Caki2 (cell line): ENCODE measurements at regions not wholly inside any gene's neighbourhood (a gene's known extent, or its start where the extent isn't known, plus 50 kb on each side); places are given as distances from the start of the nearest gene placed in this dataset.

ENCODE experiments used
- DNase-seq: peaks from one replicate; pipeline ENCODE4 v3.0.0-alpha.2; 2015; ENCODE audit warnings: low read depth
- in situ Hi-C: cut with HindIII; loops from 2 replicates; pipeline ENCODE4 v1.10.0; 2016; ENCODE audit warnings: low sequenced_read_pairs, low pct_unique_long_range_greater_than_20kb, mixed read lengths

DNA sequence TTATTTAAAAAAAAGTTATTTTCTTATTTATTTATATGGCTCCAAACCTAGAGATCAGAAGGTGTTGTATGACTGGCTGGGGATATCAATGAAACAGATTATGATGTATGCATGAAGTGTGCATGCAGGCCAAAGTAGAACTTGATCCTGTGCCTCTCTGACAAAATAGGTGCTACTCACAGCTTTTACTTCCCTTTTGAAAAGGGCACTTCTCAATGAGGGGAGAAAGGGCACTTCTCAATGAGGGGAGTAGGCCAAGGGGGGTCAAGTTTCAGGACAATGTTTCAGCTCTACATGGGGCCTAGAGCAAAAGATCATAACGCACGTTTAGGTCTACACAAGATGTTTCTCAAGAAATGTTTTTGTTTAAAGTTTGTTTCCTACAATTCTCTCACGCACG is 397.5 kb downstream of the ETS1 start:
- in situ Hi-C loops = no loop called here
- no peak for DNase-seq

DNA sequence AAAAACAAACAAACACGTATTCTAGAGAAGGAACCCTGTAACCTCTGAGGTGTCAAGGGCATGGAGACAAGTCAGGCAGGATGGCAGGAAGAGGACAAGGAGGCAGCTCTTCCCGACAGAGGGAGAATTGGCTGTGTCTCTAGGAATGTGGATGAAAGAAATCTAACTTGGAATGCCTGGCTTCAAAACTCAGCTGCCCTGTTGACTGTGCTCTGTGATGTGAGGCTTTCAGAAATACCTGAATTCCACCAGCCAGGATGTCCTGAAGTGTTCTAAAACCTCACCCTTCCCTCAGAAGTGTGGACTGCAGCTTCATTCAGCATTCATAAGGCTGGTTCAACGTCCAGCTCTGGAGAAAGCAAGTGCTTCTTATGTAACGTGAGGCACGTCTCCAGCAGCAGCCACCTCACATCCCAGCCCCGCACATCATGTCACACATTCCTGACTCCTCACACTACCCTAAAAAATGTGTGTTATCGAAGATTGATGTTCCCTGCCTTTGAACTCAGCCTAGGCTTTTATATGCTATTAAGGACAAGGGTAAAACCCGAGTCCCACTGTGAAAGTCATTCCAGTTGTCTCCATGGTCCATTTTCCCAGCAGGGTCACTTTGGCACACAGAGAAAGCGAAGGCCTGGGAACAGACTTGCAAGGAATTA is 398.9 kb downstream of the ETS1 start:
- DNase-seq = no peak
- in situ Hi-C loops = no loop called here

DNA sequence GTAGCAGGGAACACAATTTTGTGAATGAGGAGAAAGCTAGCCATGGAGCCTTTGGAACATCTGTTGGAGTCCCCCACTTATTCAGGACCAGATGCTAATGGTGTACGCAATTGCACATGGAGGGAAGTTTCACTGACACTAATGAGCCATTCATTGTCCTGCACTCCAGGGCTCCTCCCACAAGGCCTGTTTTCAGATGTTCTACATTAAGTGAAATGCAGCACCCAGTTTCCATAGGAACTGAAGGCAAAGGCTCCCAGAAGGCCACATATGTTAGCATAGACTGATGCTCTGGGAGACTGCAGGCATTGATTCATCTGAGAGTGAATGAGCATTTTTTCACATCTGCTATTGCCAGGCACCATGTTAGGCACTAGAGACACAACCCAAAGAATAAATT is 399.5 kb downstream of the ETS1 start:
- DNase-seq = no peak
- in situ Hi-C loops = no loop called here

DNA sequence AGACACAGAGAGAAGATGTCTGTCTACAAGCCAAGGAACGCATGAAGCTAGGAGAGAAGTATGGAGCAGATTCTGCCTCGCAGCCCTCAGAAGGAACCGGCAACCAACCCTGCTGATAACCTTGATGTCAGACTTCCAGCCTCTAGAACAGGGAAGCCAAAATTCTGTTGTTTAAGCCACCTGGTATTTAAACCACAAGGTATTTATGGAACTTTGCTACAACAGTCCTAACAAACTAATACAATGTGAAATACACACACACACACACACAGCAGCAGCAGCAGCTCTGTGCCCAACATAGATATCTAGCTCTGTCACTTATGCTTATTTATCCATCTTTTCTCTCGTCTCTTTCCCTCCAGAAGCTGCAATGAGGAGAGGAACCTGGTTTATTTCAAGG is 400.0 kb downstream of the ETS1 start:
- DNase-seq = no peak
- in situ Hi-C loops = no loop called here

DNA sequence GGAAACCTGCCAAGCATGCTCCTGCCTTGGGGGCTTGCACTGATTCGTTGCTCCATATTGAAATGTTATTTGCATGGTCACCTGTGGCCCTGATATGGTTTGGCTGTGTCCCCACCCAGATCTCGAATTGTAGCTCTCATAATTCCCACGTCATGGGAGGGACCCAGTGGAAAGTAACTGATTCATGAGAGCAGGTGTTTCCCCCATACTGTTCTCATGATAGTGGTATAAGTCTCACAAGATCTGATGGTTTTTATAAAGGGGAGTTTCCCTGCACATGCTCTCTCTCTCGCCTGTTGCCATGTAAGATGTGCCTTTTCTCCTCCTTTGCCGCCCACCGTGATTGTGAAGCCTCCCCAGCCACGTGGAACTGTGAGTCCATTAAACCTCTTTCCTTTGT is 402.4 kb downstream of the ETS1 start:
- in situ Hi-C loops = no loop called here
- no peak for DNase-seq

DNA sequence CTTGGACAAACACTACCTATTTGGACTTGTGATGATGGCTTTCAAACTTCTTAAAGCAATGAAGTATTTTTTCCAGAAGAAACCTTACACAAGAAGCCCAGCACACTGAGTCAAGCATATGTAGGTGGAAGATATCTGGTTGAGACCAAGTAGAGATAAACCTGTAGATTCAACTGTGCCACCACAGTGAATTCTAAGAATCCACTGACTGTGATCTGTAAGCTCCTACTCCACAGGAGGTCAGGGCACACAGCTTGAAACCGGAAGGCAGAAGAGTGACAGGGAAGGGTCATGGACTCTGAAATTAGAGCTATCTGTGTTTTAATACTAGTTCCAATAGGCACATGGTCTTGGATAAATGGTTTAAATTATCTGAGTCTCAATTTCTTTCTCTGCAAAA is 404.5 kb downstream of the ETS1 start:
- DNase-seq = no peak
- in situ Hi-C loops = no loop called here

DNA sequence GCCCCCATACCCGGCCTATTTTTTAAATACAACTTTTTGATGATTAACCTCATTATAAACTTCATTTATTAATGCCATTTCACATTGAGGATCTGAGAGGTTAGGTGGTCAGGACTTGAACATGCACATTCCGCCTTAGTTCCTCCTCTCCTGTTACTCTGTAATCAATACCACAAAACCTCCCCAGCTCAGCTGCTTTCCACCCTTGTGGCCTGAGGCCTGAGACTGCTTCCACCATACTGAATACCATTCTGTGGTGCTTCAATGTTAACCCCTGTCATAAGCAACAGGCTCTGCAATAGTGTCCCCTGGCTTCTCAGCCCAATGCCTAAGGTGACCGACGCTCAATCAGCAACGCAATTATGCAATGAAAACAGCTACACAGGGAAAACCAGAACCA is 405.4 kb downstream of the ETS1 start:
- in situ Hi-C loops = no loop called here
- no peak for DNase-seq

DNA sequence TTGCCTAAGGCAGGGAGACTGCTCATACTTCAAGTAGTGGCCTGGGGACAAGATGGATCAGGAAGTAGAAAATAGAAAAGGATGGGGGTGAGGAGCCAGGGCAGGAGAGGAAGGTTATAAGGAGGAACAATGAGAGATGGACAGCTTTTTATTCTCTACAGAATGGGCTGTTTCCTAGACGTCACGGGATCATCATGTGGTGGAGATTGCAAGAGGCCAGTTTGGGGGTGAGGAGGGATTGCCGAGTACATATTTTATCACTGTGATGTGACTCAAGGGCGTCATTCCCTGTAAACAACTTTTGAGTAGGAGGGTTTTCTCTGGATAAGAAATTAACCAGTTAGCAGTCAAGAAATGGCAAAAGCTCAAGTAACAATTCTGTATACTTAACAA is 406.3 kb downstream of the ETS1 start:
- in situ Hi-C loops = no loop called here
- no peak for DNase-seq

DNA sequence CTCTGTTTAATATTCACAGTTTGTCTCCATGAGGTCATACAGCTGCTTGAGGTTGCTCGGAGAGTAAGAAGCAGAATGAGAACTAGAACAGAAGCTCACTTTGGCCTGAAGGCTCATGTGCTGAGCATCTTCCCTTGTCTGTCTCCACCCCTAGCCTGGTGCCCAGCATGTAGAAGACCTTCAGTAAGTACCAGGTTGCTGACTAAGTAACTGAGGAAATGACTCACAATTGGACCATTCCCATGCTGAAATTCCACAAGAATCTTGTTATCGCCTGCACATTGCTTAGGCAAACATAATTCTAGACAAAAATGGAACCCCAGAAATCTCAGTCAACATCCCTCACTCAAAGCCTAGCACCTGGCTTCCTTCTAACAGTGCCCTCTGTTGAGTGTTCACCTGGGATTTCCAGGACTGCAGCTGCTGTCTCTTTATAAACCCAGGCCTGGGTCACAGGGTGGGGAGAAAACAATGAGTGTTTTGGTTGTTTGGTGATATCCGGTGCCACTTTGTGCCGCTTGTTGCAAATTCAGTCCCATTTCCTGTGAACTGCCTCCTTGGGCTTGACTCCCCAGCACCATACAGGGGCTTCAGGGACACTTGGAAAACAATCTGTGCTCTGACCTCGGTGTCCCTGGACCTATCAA is 406.8 kb downstream of the ETS1 start:
- in situ Hi-C loops = no loop called here
- no peak for DNase-seq

DNA sequence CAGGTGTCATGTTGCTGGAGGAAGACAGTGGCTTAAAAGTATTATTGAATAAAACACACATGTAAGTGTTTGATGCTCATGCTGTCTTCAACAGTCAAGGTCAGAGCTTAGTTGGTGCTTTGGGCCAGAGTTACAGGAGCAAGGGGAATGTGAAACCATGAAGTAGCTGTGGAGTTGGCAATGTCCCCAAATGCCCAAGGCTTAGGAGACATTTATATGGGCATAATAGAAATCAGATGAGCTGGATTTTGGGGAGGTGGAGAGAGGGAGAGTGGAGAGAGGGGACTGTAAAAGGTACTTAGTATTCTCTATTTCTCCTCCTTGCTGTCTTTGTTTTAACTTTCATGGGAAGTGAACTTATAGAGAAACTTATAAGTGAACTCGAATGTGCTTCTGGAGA is 407.8 kb downstream of the ETS1 start:
- in situ Hi-C loops = no loop called here
- no peak for DNase-seq

DNA sequence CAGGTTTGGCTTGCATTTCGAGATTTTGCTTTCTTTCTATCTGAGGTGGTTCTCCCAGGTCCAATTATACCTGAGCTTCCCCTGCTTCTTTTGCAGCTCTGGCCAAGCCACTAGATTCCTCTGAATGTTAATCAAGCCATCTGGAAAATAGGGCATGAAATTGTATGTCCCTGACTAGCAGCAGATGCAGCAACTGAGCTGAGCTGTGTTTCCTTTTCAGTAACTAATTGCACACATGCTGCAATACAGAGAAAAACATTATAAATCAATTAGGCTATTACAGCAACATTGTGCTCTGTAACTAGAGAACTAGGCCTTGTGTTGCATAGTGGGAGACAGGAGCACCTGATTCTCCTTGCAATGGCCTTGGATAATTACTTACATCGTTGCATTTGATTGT is 408.3 kb downstream of the ETS1 start:
- in situ Hi-C loops = no loop called here
- no peak for DNase-seq

DNA sequence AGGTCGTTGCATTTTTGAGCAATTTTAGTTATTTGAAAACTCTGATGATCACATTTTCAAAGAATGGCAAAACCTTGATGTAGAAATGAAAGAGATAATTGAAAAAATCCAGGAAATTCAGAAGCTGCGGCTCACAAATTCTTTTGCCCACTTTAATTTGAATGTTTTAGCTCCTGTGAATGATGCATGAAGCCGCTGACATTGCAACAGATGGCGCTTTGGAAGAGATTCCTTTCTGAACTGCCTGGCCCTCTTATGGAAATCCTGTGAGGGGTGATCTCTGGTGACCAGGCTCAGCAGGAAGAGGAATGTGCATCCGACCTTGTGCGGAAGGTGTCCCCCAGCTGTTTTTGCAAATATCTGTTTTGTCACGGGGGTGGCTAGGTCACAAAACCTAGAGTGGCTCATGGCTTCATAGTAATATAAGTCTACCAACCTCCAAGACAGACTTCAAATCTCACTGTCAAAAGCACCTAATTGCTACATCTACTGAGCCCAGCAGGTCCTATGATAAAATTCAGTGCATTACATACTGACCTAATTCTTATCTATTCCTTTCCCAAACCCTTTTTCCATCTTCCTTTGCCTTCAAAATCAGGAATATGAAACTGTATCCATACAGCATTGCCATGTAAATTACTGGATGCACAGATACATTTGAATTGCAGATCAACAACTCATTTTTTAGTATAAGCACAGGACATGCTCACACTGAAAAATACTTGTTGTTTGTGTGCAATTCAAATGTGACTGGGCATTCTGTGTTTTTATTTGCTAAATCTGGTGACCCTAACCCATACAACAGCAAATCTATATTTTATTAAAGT is 412.7 kb downstream of the ETS1 start:
- DNase-seq = no peak
- in situ Hi-C loops = no loop called here

DNA sequence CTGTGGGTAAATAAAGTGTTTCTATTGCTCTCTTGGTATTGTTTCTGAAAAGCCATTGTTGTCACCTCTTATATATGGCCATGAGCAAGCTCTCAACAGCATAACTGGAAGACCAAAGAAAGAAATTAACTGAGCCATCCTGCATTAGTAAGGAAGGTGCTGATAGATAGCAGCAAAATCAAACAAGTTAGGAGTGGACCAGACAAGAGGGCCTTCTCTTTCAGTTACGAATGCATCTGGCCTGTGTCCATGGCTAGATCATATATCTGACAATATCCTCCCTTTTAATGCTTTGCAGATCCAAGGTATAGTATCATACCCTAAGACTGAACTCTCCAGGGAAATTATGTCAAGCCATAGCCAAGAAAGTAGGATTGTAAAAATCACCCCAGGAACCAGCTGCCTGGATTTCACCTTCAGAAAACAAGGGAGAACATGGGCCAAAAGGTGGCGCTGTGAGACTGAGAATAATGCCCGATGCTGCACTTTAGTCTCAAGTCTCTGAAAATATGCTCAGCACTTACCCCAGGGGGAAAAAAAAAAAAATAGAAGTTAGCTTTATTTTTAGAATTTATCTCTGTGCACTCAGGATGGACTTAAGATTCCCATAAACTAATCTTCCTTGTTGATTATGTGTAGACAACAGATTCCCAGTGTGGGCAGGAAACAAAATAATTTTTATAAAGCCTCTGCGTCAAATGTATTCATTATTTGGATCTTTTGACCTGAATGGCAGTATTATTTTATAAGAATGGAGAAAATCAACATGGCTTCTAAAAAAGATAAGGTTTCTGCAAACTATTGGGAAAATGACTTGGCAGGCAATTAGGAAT is 415.1 kb downstream of the ETS1 start:
- in situ Hi-C loops = no loop called here
- peak; percentile 31 for DNase-seq

DNA sequence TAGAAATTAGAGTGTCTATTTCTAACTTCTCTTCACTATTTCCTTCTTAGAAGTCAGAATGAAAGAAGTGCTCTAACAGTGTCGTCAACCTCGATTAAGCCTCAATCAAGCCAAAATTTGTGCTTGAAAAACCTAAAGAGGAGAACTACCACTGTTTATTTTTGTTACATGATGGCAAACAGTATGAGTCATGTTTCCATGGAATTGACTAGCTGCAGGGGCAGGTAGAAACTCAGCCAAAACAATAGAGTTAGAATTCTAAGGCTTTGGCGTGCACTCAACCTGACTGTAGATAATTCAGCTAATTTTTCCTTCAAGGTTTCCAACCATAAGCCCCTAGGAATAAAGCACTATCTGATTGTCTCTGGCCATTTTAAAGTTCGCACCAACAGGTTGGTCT is 415.9 kb downstream of the ETS1 start:
- DNase-seq = no peak
- in situ Hi-C loops = no loop called here

DNA sequence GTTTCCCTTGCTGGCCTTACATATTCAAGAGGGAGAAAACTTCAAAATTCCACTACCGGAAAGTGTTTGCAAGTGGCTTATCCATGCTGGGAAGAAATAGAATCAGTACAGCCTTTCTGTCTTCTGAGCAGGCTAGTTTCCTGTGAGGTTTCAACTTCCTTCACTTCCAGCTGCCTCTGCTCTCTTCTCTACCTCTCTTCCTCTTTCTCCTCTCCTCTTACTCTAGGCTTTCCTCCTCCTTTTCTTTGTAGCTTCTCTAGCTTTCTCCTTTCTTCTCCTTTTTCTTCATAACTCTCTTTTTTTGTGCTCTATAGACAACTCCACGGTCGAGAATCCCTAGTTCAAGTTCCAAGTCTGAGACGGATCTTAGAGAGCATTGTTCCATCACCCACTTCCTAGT is 421.8 kb downstream of the ETS1 start:
- in situ Hi-C loops = no loop called here
- no peak for DNase-seq

DNA sequence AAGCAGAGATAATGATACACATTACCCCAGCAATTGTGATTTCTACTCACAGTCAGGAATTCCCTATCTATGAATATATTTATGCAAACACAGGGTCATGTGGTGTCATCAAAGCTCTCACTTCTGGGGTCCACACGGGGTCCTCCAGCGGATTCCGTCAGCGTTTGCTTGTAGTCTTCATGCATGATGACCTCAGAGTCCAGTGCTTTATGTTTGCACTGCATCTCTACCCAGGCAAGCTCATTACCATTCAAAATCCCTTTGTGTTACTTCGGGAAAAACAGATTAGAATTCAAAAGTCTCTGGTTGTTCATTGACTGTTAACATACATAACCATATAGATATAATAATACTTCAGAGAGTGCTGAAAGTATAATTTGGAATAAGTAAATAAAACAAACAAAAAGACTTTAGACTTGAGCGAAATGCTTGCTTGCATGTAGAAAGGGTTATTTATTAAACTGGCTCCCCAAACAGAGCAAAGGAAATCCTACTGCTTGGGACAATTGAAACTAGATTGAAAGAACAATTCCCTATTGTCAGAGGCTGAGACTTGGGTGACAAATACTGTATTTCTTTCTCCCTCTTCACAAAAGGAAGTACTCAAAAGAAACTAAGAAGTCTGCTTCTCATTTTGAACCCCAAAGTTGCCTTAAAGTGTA is 423.1 kb downstream of the ETS1 start:
- in situ Hi-C loops = no loop called here
- DNase-seq = no peak

DNA sequence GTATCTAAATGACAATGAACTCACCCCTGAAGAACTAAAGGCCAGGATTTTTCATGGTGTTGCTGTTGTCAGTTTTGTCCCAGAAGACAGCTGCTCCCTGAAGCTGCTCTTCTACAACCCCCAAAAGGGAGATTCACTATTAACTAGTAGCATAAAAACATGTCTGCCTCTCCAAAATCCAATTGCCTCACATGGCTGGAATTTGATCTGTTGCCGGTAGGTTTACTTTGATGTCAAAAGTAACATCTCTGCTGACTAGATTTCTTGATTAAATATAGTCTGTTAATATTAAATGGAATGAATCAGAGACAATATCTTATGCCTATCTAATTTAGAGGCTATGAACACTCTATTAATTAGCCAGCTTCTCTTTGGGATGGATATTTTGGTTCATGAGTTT is 425.4 kb downstream of the ETS1 start:
- in situ Hi-C loops = no loop called here
- DNase-seq = no peak

DNA sequence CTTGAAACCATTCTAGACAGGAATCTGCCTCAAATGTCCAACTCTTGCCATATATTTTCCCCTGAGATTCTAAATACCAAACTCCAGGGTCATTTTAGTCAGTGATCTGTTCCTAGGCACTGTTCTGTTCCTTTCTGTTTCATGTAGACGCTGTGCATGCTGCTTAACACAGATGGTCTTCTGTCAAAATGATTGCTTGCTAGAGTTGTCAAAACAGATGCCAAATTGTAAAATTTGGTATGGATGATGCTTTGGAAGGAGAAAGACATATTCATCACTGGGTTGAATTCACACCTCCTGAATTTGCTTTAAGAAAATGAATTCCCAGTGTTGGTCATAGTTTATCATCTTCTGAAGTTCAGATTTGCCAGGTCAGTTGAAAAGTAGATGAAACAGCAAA is 425.9 kb downstream of the ETS1 start:
- in situ Hi-C loops = no loop called here
- DNase-seq = no peak
